Colonic mucosa (tissue), 4 donors: ENCODE measurements at regions not wholly inside any gene's neighbourhood (a gene's known extent, or its start where the extent isn't known, plus 50 kb on each side); places are given as distances from the start of the nearest gene placed in this dataset.

Experiments
- DNase-seq: peaks from one replicate; pipeline ENCODE4 v3.0.0-alpha.2; 2020
- H3K27ac ChIP-seq: fragments of 200-600 bp; one replicate; pipeline ENCODE4 v1.8.0; 2021
- H3K27me3 ChIP-seq: fragments of 200-600 bp; one replicate; pipeline ENCODE4 v1.8.0; 2021
- H3K36me3 ChIP-seq: fragments of 200-600 bp; one replicate; pipeline ENCODE4 v1.8.0; 2021
- H3K4me1 ChIP-seq: fragments of 200-600 bp; one replicate; pipeline ENCODE4 v1.8.0; 2021; ENCODE audit warnings: mild to moderate bottlenecking
- H3K4me3 ChIP-seq: fragments of 200-600 bp; one replicate; pipeline ENCODE4 v1.8.0; 2021
- H3K9ac ChIP-seq, 2 donors: one replicate each; pipeline ENCODE4 v1.7.0; 2013; ENCODE audit warnings: control low read depth in 2 of 2, low read depth in 2 of 2, low read length in 2 of 2
- H3K9me3 ChIP-seq: fragments of 200-600 bp; one replicate; pipeline ENCODE4 v1.8.0; 2021
- CTCF ChIP-seq: fragments of 200-600 bp; IDR thresholded peaks from one replicate; pipeline ENCODE4 v1.8.0; 2022; ENCODE audit warnings: antibody characterized with exemption, mild to moderate bottlenecking
- intact Hi-C: fragments of 100-400 bp; cut with DNase I; formaldehyde crosslinking; loops from one replicate; pipeline ENCODE4 v1.14.1; 2022
- donor health status: healthy.
- donor health status: DM: no; HTN: no; CAD: no.
- donor health status: DM: no; HTN: no; CAD: no.

- intact Hi-C loops: no loop called here
- Histone ChIP-seq H3K36me3 (no peaks in the 10 kb centered on the region), H3K27me3 (no peaks in the 10 kb centered on the region), H3K4me1 (no peaks in the 10 kb centered on the region), H3K9me3 (no peaks in the 10 kb centered on the region), H3K27ac (no peak overlapping the region), H3K4me3 (no peak overlapping the region), H3K9ac (no peak overlapping the region)
- DNase-seq: no peak
- no peak for TF ChIP-seq CTCF
Observed at GRCh38 chr17:13813347-13814240, 211.9 kb upstream of the HS3ST3A1 start.

GRCh38 chr17:13822700-13823099, 221.0 kb upstream of the HS3ST3A1 start:
- H3K9me3 ChIP-seq: no peaks in the 10 kb centered on the region
- H3K4me1 ChIP-seq: no peaks in the 10 kb centered on the region
- no peak overlapping the region for H3K4me3 ChIP-seq
- H3K27ac ChIP-seq: no peak overlapping the region
- no peak for TF ChIP-seq CTCF
- no peaks in the 10 kb centered on the region for H3K27me3 ChIP-seq
- H3K36me3 ChIP-seq: no peaks in the 10 kb centered on the region
- DNase-seq: no peak
- intact Hi-C loops: no loop called here
- no peak overlapping the region for H3K9ac ChIP-seq

- Histone ChIP-seq H3K36me3 (no peaks in the 10 kb centered on the region), H3K4me3 (no peak overlapping the region), H3K27me3 (no peaks in the 10 kb centered on the region), H3K27ac (no peak overlapping the region), H3K9me3 (no peaks in the 10 kb centered on the region), H3K4me1 (no peaks in the 10 kb centered on the region), H3K9ac (no peak overlapping the region)
- DNase-seq: no peak
- no peak for TF ChIP-seq CTCF
- intact Hi-C loops: no loop called here
Observed at GRCh38 chr17:13825526-13826040, 223.9 kb upstream of the HS3ST3A1 start.

- Histone ChIP-seq H3K4me3 (no peak overlapping the region), H3K27ac (no peak overlapping the region), H3K36me3 (no peaks in the 10 kb centered on the region), H3K9ac (no peak overlapping the region), H3K4me1 (no peaks in the 10 kb centered on the region), H3K27me3 (no peaks in the 10 kb centered on the region), H3K9me3 (no peaks in the 10 kb centered on the region)
- intact Hi-C loops: no loop called here
- no peak for TF ChIP-seq CTCF
- DNase-seq: no peak
Observed at GRCh38 chr17:13827118-13827517, 225.4 kb upstream of the HS3ST3A1 start.

- H3K27me3 ChIP-seq: no peaks in the 10 kb centered on the region
- no peak for DNase-seq
- H3K36me3 ChIP-seq: no peaks in the 10 kb centered on the region
- H3K9ac ChIP-seq: no peak overlapping the region
- H3K4me1 ChIP-seq: no peaks in the 10 kb centered on the region
- intact Hi-C loops: no loop called here
- no peak overlapping the region for H3K4me3 ChIP-seq
- no peaks in the 10 kb centered on the region for H3K9me3 ChIP-seq
- TF ChIP-seq CTCF: no peak
- no peak overlapping the region for H3K27ac ChIP-seq
Observed at GRCh38 chr17:13833921-13834320, 232.2 kb upstream of the HS3ST3A1 start.
